HG03045 (cell line): ENCODE measurements at regions not wholly inside any gene's neighbourhood (a gene's known extent, or its start where the extent isn't known, plus 50 kb on each side); places are given as distances from the start of the nearest gene placed in this dataset.

Experiments
- ATAC-seq: cut with Tn5 transposase; IDR thresholded peaks from one replicate; pipeline ENCODE4 v1.9.1; 2021; ENCODE audit warnings: mild to moderate bottlenecking, moderate library complexity; ENCODE audit not compliant: unreplicated experiment

DNA sequence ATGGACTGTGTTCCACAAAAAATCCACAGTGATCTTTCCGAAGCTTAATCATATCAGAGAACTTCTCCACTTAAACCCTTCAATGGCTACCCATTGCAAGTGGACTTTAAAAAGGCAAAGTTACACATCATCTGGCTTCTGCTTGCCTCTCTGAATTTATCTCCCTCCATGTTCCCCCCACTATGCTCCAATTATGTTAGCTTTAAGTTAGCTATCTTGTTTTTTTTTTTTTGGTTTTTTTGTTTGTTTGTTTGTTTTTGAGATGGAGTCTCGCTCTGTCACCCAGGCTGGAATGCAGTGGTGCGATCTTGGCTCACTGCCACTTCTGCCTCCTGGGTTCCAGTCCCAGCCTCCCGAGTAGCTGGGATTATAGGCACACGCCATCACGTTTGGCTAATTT, 166.4 kb upstream of the ADGRL2 start:
- no peak for ATAC-seq

DNA sequence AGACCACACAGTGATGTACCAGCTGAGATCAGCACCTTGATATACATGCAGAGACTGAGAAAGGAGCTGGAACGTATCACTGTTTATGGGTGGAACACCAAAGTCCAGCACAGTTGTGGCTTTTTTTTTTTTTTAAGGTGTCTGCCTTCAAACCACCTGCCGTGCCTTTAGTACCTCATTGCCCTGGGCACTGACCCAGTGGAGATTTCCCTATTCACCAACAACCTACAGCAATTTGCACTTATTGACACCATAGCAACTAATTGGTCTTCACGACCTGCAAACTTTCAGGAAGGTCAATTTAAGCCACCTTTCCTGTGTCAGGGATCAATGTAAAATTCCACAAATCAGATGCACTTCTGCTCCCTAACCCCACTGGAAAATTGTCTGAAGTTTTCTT, 181.6 kb upstream of the ADGRL2 start:
- ATAC-seq: no peak

DNA sequence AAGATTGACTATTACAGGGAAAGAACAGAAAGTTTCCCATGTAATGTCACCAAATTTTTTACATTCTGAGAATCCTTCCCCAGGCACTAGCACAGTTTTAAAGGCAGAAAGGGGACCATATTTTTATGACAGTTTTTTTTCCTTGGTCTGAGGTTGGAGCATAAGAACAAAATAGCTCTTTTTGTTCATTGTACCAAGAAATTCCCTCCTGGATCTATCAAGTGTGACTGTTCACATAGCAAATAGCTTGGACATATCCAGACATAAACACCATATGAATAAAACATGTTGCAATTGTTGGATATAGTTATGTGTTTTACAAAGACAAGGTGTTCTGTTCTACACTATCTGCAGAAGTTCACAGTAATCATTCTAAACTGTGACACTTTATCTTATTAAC, 182.4 kb upstream of the ADGRL2 start:
- ATAC-seq: no peak

DNA sequence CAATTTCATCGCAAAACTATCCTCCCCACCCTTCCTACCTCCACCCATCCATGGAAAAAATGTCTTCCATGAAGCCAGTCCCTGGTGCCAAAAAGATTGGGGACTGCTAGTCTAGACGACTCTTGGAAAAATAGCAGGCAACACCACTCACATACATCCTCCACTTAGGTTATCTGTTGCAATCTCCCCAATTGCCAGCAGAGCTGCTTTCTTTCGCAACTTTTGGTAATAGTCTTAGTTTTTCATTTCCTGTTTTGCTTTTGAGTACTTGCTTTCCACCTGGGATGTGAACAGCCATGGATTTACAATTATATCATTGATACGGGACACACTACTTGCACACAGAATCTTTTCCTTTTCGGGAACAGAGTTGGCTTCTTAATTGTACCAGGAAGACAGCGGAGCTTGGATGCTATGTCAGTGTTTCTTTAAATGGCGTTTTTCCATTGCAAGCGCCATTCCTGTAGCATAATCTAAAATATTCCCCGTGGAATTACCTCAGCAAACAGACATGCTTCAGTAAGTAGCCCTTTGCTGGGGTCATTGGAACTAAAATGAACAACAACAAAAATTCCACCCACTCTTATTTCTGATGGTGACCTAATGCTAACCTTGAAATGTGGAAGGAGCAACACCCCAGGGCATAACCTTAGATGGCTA, 183.3 kb upstream of the ADGRL2 start:
- no peak for ATAC-seq

DNA sequence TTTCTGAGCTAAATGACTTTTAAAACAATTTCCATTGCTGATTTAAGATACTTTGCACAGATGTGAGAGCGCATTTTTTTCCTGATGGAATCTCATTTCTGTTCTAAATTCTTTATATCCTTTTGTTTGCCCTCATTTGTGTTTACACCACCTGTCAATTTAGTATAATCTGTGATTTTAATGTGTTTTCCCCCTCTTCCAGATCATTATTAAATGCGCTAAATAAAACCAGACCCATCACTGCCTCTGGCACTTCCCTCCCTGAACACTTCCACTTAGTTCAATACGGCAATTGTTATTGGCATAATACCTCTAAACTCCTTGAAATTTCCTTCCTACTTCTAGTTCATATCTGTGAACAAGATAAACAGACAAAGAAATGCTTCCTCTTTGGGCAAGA, 186.9 kb upstream of the ADGRL2 start:
- no peak for ATAC-seq

DNA sequence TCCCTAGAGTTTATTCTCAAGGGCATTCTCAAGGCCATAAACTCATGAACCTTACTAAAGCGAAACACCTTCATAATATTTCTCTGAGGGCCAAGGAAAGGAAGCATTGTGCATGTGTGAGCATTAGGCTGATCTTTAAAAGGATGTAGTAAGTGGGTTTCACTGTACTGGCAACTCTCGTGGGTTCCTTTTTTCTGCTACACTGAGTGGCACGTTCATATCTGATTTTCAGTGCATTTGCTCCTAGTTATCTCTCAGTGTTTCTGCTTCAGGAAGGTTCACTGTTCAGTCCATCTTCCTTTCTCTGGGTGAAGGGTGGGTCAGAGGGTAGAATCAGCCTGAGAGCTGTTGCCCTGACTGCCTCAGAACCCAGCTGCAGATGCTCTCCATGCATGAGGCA, 192.8 kb upstream of the ADGRL2 start:
- no peak for ATAC-seq

DNA sequence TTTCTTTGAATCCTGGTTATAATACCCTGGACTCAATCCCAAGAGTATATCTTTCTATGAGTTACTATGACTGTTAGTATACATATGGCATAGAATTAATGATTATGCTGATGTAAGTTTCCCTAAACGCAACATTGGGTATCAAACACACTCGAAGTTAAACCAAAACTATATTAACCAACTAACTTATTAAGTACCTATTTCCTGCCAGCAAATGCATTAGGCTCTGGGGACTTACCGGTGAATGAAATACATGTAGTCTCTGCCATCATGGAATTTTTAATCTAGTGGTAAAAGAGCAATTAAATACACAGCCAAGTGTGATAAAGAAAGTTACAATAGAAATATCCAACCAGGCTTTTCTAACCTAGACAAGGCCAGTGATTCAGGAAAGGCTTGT, 193.6 kb upstream of the ADGRL2 start:
- ATAC-seq: no peak

DNA sequence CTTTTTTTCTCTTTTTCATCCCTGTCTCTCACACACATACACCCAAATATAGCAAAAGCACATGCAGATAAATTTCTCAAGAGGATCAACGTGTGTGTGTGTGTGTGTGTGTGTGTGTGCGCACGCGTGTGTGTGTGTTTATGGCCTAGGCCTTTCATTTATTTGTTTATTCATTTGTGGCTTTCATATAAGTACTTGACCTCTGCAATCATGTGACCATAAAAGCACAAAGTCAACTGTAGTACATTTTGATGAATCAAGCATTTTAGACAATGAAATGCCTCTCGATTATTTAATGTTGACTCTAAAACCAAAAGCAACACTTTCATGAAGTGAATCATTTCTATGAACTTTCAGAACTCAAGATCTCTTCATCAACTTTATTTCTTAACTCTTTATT, 194.1 kb upstream of the ADGRL2 start:
- ATAC-seq: no peak

DNA sequence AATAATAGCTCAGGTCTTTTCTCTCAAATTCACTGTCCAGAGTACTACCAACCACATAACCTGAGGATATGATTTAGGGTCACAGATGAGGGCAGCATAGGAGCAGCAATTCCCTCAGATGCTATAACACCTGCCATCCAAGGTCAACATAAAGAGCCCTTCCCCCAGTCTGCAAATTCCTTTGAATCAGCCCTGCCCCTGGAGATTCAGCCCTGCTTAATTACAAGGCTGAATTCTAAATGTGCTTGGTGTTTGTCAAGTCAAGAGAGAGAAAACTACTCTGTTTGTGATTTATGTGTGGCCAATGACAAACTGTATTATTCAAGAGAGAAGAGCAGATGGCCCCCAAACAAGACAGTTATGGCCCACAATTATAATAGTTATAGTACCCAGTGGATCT, 195.7 kb upstream of the ADGRL2 start:
- no peak for ATAC-seq

DNA sequence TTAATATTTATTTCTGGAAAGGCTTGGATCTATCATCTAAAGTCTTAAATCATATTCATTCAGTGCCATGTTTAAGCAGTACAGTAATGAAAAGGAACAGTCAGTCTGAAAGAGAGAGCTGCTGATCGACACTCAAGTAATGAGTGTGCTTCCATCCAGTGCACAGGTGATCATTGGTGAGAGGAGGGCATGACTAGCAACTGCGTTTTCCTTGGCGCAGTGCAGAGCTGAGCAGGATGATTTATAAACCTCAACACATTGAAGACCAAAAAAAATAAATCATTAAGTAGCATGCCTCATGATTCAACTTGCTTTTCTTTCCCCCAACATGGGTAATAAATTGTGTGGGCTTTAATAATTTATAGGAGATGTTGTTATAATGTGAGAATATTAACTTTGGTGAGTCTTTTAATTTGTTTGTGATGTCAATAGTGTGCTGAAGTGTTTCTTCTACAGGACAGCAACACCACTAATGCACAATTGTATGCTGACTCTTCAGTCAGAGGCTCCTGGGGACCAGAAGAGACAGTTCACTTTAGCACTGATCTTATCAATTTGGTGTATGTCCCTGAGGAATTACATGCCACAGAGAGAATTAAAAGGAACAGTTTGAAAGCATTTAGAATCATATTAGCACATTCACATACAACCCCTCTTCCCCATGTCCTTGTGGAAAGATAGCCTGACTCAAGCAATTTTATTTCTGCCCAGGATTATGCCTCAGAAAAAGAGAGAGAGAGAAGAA, 199.7 kb upstream of the ADGRL2 start:
- no peak for ATAC-seq

DNA sequence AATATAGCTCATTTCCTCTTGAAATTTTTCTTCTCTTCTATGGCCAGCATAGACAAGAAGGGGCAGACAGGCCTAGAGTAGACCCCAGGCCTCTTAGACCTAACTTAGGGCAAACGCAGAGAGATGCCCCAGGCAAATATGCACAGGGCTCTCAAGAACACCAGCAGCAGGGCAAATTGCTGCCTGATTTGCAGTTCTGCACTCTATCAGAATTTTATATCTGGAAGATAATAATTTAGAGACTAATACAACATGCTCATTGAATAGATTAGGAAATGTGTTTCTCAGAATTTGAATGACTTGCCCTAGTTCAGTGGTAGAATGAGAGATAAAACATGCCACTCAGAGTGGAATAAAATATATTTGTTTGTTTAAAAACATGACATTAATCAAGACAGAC, 200.4 kb upstream of the ADGRL2 start:
- ATAC-seq: no peak

DNA sequence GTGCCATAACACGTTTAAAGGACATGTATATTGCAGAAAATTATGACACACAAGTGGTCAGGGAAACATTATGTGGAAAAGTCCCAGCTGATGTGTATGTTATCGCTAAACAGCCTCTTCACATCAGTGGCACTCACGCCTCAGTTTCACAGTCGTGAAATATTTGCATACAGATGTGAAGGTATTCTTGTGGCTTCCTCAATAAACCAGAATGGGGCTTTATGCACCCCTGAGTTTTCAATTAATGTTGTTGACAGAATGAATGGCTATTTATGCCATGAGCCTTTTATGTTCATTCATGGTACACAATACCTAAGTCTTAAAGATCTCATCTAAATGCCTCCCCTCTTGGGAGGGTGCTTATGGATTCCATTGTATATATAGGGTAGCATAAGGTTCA, 202.1 kb upstream of the ADGRL2 start:
- no peak for ATAC-seq

DNA sequence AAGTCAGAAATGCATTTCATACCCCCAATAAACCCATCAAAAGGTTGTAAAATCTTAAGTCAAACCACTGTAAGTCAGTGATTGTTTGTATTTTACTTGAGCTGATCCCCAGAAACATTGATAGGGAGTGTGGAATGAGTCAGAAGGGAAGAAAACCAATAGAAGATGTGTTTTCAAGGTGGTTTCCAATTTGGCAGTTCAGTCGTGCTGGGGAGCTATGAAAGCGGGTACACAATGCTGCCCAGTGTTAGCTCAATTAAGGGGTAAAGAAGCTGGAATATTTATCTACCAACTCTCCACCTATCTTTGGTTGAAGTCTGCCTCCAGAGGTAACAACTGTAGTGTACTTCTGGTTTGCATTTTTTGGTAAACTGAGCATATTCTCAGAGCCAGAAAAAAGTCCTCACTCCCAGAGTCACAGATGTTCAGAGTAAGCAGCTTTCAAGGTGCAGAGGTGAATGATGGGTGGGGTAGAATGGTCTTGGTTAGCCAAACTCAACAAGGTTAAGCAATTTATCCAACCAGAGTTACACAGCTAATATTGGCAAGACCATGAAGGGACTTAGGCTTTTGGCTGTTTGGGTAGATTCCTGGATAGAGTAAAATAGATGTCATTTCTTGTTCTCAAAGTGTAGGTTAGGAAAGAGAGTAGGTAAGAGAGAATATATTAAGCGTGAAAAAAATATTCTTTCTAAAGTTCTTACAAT, 202.9 kb upstream of the ADGRL2 start:
- no peak for ATAC-seq

DNA sequence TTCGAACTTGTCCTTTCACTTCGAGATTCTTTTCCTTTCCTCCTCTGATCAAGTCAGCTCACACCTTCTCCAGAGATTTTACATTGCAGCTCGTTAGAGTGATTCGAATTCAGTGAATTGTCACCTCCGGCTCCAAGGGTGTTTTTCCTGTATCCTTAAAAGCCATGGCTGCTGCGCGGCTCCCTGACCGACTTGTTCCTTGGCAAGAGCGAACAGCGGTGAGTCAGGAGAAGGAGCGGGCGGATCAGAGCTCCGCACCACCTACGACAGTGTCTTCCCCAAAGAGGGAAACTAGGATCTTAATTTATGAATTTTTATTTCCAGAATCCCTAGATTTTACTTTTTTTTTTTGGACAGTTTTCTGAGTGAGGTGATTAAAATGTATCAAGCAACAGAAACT, 204.4 kb upstream of the ADGRL2 start:
- no peak for ATAC-seq

DNA sequence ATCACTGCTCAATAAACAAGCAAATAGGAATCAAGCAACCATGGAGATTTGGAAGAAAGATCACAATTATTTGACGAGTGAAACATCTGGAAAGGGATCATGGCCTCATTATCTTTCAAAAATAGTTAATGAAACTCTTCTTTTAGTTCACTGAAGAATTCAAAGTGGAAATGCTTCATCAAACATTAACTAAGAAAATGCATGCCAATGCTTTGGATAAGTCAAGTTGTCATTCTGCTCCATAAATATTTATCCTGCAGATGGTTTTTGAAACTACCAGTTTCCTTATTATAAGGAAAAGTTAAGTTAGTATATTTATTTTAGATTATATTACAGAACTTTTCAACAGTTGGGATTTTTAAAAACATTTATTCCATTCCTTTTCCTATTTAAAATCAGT, 206.5 kb upstream of the ADGRL2 start:
- no peak for ATAC-seq

DNA sequence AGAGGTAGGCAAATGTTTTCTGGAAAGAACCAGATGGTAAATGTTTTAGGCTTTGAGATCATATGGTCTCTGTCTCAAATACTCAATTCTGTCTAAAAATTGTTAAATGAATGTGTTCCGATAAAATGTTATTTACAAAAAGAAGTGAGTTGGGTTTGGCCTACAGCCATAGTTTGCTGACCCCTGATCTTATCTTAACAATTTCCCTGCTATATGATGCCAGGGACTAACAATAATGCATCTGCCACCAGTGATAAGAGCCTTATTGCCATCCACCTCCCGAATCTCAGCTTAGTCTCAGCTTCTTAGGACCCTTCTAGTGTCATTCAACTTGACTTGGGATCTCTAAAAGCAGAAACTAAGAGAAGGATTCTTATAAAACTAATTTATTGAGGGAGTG, 208.5 kb upstream of the ADGRL2 start:
- no peak for ATAC-seq

DNA sequence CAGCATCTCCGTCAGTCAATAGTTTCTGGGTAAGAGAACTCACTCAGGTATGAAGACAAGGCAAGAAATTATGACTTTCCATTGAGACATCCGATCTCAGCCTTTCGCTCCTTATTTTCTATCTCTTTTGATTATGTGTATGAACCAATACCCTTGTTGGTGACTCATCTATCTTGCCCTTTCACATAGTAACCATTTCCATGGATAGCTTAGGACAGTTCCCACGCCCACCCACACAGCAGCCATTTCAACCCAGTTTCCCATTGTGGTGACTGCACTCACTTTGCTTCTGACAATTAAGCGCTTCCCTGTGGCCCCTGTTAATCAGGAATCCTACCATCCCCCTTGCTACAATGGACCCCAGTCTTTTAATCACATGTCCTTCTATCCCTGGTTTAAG, 210.6 kb upstream of the ADGRL2 start:
- ATAC-seq: no peak

DNA sequence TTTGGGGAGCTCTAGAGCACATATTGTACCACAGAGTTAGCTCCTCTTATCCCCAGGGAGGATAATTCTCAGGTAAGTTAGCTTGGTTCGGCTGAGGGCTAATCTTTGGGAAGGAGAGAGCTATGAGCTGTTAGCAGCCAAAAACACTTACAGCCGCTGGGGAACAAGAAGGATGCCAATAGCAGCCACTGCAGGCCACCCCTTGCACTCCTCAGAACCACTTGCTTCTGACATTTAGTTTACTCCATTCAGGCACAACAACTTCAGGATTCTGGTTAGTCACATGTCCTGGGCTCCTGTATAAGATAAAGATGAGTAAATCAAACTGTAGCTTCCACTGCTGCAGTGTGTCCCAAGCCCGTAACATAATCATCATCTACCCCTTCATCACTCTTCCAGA, 212.6 kb upstream of the ADGRL2 start:
- no peak for ATAC-seq

DNA sequence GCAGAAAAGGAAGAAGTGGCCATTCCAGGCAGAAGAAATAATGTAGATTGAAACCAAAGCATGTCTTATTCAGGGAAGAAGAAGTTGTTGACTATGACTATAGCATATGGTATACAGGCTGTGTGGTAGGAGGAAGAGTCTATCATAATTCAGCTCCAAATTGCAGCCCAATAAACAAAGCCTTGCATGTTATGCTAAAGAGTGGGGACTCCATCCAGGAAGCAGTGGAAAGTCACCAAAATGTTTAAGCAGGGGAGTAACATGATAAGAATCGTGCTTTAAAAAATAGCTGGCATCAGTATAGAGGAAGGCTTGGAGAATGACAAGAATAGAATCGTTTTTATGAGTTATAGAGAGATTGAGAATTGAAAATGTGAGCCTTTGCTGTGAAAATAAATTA, 213.3 kb upstream of the ADGRL2 start:
- no peak for ATAC-seq

DNA sequence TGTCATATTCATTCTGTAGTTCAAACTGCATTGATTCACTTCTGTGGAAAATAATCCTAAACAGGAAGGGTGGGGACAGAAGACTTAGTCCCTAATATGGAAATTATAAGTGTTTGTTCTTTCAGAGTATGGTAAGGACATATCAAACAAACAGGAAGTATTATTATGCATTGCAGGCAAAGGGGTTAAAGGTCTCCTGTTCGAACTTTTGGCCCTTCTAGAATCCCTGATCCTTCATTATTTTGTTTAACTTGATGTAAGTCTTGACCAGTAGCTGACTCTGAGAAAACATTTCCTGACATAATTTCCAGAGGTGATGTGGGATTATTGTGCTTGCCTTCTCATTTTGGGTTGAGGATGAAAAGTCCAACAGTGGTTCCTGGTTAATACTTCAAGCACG, 215.4 kb upstream of the ADGRL2 start:
- ATAC-seq: no peak

DNA sequence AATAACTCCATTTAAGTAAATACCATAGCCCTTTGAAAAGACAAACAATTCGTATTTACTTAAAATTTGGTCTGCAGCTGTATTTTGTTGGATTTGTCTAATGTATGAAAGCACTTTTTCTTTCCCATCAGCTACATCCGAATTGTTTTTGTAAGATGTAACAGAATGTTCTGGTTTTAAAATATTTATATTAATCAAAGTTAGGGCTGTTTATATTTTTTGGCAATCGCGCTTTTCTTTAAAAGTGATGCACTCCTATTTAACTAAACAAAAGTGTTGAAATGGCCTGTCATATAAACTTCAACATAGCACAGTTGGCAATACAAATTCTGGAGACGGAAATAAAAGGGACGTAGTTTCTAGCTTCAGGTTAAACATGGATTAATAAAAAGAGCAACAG, 216.3 kb upstream of the ADGRL2 start:
- ATAC-seq: no peak

DNA sequence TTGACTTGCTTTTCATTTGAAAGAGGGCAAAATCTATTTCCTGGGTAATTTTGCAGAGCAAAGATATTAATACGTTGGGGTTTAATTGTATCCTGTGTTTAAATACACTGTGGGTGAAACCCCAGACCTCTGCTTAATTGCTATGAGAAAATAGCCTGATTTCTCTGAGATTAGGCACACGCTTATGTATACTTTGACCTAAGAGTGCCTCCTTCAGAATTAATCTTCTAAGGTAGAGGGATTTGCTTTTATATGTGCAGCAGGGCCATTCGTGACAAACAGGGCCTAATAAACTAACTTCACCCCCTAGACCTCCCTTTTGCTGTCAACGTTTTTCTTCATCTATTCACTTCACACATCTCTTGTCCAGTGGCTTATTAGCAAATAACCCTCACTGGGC, 216.9 kb upstream of the ADGRL2 start:
- no peak for ATAC-seq
